Upper lobe of right lung (tissue), 1 donor: ENCODE measurements at regions not wholly inside any gene's neighbourhood (a gene's known extent, or its start where the extent isn't known, plus 50 kb on each side); places are given as distances from the start of the nearest gene placed in this dataset.

ENCODE experiments used
- ATAC-seq: fragments of 200-7000 bp; cut with Tn5 transposase; one replicate; pipeline ENCODE4 v1.9.1; 2020; ENCODE audit warnings: mild to moderate bottlenecking, moderate library complexity
- DNase-seq: peaks from one replicate; pipeline ENCODE4 v3.0.0-alpha.2; 2020
- H3K27ac ChIP-seq: fragments of 200-600 bp; one replicate; pipeline ENCODE4 v1.8.0; 2022
- H3K27me3 ChIP-seq: fragments of 200-600 bp; one replicate; pipeline ENCODE4 v1.8.0; 2022; ENCODE audit warnings: mild to moderate bottlenecking
- H3K36me3 ChIP-seq: fragments of 200-600 bp; one replicate; pipeline ENCODE4 v1.8.0; 2022
- H3K4me1 ChIP-seq: fragments of 200-600 bp; one replicate; pipeline ENCODE4 v1.8.0; 2022
- H3K4me3 ChIP-seq: fragments of 200-600 bp; one replicate; pipeline ENCODE4 v1.8.0; 2022; ENCODE audit warnings: mild to moderate bottlenecking
- H3K9me3 ChIP-seq: fragments of 200-600 bp; one replicate; pipeline ENCODE4 v1.8.0; 2022
- intact Hi-C: fragments of 100-400 bp; cut with DNase I; formaldehyde crosslinking; loops from one replicate; pipeline ENCODE4 v1.11.0; 2022
- TF ChIP-seq, protein P1 (sequence below): fragments of 200-600 bp; IDR thresholded peaks from one replicate; pipeline ENCODE4 v1.8.0; 2022; ENCODE audit warnings: antibody characterized with exemption
- donor health status: DM: no; HTN: yes; CAD: no; lungs with severe emphysema.

DNA sequence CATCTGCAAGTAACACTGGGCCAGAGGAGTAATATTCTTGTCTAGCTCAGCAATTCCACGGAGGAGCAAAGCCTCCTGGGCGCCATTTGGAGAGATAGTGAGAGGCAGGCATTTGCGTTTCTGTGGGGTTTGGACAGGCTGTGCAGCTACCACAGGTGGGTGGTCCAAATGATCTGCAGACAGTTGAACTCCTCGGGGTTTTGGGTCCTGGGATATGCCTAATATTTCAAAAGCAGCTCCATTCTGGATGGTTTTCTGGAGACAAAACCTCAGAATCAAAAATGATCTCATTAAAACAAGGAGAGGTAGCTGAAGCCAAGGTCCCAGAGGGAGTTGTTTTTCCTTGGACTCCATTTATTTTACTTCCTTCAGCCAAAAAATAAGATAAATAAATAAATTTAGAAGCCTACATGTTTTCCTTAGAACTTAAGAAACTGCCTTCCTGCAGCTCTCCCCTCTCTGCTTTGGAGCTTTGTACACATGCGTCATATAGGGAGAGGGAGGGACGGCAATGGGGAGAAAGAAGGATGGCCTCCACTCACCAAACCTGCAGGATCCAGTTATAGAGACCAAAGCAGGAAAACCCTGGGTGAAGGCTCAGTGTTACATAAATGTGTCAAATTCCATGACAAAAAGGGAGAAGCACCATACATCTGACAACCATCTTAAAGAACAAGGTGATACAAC, 227.3 kb upstream of the DAAM1 start:
- Histone ChIP-seq H3K27ac (no peak overlapping the region), H3K27me3 (no peaks in the 10 kb centered on the region)

DNA sequence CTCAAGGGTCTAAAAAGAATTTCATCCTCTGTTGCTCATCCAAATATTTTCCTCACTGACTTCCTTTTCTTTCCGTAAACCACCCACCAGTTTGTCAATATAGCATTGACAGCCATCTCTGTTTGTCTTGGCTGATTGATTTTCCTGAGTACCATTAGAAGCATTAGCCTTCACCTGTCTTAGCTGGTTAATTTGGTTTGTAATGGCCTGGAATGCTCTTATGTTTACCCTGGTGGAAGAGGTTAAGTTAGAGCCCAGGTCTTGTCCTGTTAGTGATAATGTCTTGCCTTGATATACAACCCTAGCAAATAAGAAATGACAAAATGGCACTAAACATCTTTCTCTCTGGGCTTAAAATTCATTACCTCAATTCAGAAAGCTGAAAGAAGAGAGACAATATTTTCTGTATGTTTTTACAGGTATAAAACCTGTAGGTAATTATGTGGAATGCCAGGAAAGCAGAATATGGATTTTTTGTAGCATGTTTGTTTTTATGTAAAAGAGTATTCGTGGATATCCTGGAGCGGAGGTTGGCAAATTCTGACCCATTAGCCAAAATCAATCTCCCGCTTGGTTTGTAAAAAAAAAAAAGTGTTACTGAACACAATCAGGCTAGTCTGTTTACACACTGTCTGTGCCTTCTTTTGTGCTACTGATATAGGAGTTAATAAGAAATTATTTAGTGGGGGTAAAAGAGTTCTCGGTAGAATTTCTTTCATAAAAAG, 224.4 kb upstream of the DAAM1 start:
- TF ChIP-seq, protein P1, sequence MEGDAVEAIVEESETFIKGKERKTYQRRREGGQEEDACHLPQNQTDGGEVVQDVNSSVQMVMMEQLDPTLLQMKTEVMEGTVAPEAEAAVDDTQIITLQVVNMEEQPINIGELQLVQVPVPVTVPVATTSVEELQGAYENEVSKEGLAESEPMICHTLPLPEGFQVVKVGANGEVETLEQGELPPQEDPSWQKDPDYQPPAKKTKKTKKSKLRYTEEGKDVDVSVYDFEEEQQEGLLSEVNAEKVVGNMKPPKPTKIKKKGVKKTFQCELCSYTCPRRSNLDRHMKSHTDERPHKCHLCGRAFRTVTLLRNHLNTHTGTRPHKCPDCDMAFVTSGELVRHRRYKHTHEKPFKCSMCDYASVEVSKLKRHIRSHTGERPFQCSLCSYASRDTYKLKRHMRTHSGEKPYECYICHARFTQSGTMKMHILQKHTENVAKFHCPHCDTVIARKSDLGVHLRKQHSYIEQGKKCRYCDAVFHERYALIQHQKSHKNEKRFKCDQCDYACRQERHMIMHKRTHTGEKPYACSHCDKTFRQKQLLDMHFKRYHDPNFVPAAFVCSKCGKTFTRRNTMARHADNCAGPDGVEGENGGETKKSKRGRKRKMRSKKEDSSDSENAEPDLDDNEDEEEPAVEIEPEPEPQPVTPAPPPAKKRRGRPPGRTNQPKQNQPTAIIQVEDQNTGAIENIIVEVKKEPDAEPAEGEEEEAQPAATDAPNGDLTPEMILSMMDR, result no peak
- intact Hi-C loops, result no loop called here
- ATAC-seq, result no peak

More for the DNA sequence above, 227.3 kb upstream of the DAAM1 start:
- TF ChIP-seq, protein P1, result no peak
- intact Hi-C loops, result no loop called here
- no peaks in the 10 kb centered on the region for H3K36me3 ChIP-seq
- ATAC-seq (no peak), DNase-seq (no peak)
- H3K4me1 ChIP-seq, result no peaks in the 10 kb centered on the region
- no peaks in the 10 kb centered on the region for H3K9me3 ChIP-seq
- no peak overlapping the region for H3K4me3 ChIP-seq

DNA sequence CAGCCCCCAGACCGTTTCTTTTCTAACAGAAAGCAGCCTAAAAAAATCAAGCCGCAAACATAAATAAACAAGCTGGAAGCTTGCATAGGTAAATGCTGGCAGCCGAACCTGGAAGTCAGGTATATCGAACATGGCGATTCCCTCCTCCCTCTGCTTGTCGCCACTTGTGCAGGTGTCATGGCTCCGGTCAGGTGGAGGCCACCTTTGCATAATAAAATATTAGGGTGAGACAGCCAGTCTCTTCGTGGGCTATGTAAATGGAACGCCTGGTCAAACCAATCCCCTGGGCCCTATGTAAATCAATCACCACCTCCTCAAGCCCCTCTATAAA, 223.9 kb upstream of the DAAM1 start:
- Histone ChIP-seq H3K27me3 (no peaks in the 10 kb centered on the region), H3K27ac (no peak overlapping the region), H3K36me3 (no peaks in the 10 kb centered on the region), H3K9me3 (no peaks in the 10 kb centered on the region), H3K4me1 (no peaks in the 10 kb centered on the region), H3K4me3 (no peak overlapping the region)
- ATAC-seq (no peak), DNase-seq (no peak)
- TF ChIP-seq, protein P1, result no peak
- intact Hi-C loops, result no loop called here

More for the DNA sequence above, 224.4 kb upstream of the DAAM1 start:
- Histone ChIP-seq H3K27ac (no peak overlapping the region), H3K4me1 (no peaks in the 10 kb centered on the region), H3K9me3 (no peaks in the 10 kb centered on the region), H3K4me3 (no peak overlapping the region), H3K36me3 (no peaks in the 10 kb centered on the region), H3K27me3 (no peaks in the 10 kb centered on the region)
- DNase-seq, result no peak

DNA sequence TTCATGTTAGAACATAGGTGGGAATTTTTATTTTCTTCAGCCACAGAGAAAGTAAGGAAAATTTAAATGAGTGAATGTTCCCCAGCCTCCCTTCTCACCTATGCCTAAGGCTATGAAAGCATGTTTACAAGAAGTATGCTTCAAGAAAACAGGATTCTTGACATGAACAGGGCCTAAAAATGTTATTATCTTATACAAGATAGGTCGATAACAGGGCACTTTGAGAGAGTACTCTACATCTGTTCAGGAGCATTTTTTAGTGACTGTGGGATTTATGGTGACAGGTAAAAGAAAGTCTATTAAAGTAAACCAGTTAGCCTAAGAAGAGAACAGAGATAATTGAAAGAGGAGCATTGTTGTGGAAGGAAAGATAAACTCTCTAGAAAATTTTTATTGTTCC, 222.9 kb upstream of the DAAM1 start:
- DNase-seq (no peak), ATAC-seq (no peak)
- Histone ChIP-seq H3K36me3 (no peaks in the 10 kb centered on the region), H3K27me3 (no peaks in the 10 kb centered on the region), H3K4me3 (no peak overlapping the region), H3K4me1 (no peaks in the 10 kb centered on the region), H3K9me3 (no peaks in the 10 kb centered on the region), H3K27ac (no peak overlapping the region)
- TF ChIP-seq, protein P1, result no peak
- intact Hi-C loops, result no loop called here

DNA sequence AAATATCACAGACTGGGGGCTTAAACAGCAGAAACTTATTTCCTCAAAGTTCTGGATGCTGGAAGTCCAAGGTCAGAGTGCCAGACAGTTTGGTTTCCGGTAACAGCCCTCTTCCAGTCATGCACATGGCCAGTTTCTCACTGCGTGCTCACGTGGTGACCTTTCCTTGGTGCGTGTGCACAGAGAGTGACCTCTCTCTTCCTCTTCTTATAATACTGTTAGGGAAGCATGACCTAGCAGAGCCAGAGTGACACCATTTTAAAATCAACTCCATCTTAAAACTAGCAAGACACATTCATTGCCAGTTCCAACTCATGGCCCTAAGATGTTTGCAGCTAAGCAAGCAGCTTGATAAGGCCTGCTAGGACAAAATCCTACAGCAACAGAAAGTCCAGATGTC, 221.5 kb upstream of the DAAM1 start:
- TF ChIP-seq, protein P1, result no peak
- DNase-seq, result no peak
- H3K36me3 ChIP-seq, result no peaks in the 10 kb centered on the region
- no peaks in the 10 kb centered on the region for H3K27me3 ChIP-seq
- ATAC-seq, result no peak
- no peak overlapping the region for H3K4me3 ChIP-seq
- H3K4me1 ChIP-seq, result no peaks in the 10 kb centered on the region
- H3K27ac ChIP-seq, result no peak overlapping the region
- intact Hi-C loops, result no loop called here
- no peaks in the 10 kb centered on the region for H3K9me3 ChIP-seq
